Bronchial epithelial cell (primary cell): ENCODE measurements at regions not wholly inside any gene's neighbourhood (a gene's known extent, or its start where the extent isn't known, plus 50 kb on each side); places are given as distances from the start of the nearest gene placed in this dataset.

ENCODE experiments used
- DNase-seq: peaks from one replicate; pipeline ENCODE4 v3.0.0-alpha.2; 2010; ENCODE audit warnings: low read depth
- FAIRE-seq: peaks from 2 replicates; lab custom pipeline; 2011; peaks lifted over from hg19 to GRCh38; lab: Jason Lieb, UNC
- H3K27me3 ChIP-seq: 2 replicates; pipeline ENCODE4 v1.5.1; 2011; ENCODE audit warnings: low read length; ENCODE audit not compliant: control insufficient read depth, insufficient read depth
- H3K36me3 ChIP-seq: 2 replicates; pipeline ENCODE4 v1.5.1; 2011; ENCODE audit warnings: low read length; ENCODE audit not compliant: control insufficient read depth, insufficient read depth
- H3K4me3 ChIP-seq: 2 replicates; pipeline ENCODE4 v1.5.1; 2011; ENCODE audit warnings: mild to moderate bottlenecking, low read depth, low read length, control low read depth
- TF ChIP-seq, protein P1 (sequence below): IDR thresholded peaks from 2 replicates; pipeline ENCODE4 v1.5.1; 2011; ENCODE audit warnings: mild to moderate bottlenecking, moderate library complexity, low read length, control low read depth, inconsistent platforms; ENCODE audit not compliant: insufficient read depth, severe bottlenecking

- no peak for FAIRE-seq
- Histone ChIP-seq H3K4me3 (no peak overlapping the region), H3K27me3 (no peaks in the 10 kb centered on the region), H3K36me3 (no peaks in the 10 kb centered on the region)
- TF ChIP-seq, protein P1, sequence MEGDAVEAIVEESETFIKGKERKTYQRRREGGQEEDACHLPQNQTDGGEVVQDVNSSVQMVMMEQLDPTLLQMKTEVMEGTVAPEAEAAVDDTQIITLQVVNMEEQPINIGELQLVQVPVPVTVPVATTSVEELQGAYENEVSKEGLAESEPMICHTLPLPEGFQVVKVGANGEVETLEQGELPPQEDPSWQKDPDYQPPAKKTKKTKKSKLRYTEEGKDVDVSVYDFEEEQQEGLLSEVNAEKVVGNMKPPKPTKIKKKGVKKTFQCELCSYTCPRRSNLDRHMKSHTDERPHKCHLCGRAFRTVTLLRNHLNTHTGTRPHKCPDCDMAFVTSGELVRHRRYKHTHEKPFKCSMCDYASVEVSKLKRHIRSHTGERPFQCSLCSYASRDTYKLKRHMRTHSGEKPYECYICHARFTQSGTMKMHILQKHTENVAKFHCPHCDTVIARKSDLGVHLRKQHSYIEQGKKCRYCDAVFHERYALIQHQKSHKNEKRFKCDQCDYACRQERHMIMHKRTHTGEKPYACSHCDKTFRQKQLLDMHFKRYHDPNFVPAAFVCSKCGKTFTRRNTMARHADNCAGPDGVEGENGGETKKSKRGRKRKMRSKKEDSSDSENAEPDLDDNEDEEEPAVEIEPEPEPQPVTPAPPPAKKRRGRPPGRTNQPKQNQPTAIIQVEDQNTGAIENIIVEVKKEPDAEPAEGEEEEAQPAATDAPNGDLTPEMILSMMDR = no peak
- DNase-seq = no peak
Observed at GRCh38 chrX:140580478-140580877, 75.6 kb upstream of the SOX3 start.

GRCh38 chrX:140572724-140573123, 67.9 kb upstream of the SOX3 start:
- no peaks in the 10 kb centered on the region for H3K27me3 ChIP-seq
- H3K36me3 ChIP-seq = no peaks in the 10 kb centered on the region
- FAIRE-seq (no peak), DNase-seq (peak; percentile 26)
- TF ChIP-seq, protein P1 = peak; percentile 66
- no peak overlapping the region for H3K4me3 ChIP-seq

GRCh38 chrX:140563893-140564292, 59.0 kb upstream of the SOX3 start:
- H3K36me3 ChIP-seq = no peaks in the 10 kb centered on the region
- H3K4me3 ChIP-seq = no peak overlapping the region
- DNase-seq (no peak), FAIRE-seq (no peak)
- no peaks in the 10 kb centered on the region for H3K27me3 ChIP-seq
- TF ChIP-seq, protein P1 = no peak
